GM12865 (cell line): ENCODE measurements at regions not wholly inside any gene's neighbourhood (a gene's known extent, or its start where the extent isn't known, plus 50 kb on each side); places are given as distances from the start of the nearest gene placed in this dataset.

Source experiments
- DNase-seq: peaks from one replicate; pipeline ENCODE4 v3.0.0; 2010; ENCODE audit warnings: low read depth
- H3K4me3 ChIP-seq: 2 replicates; pipeline ENCODE4 v1.5.1; 2011; ENCODE audit warnings: mild to moderate bottlenecking, low read depth, low read length, control low read depth
- CTCF ChIP-seq: IDR thresholded peaks from 2 replicates; pipeline ENCODE4 v1.5.1; 2011; ENCODE audit warnings: low read length, control low read depth, low read depth, inconsistent platforms; ENCODE audit not compliant: insufficient read depth; ENCODE audit errors: missing control alignments

GRCh38 chr3:106341586-106342162, 472.9 kb upstream of the CBLB start:
- no peak for TF ChIP-seq CTCF
- H3K4me3 ChIP-seq = no peak overlapping the region
- no peak for DNase-seq

GRCh38 chr3:106342386-106342785, 473.6 kb upstream of the CBLB start:
- DNase-seq = no peak
- H3K4me3 ChIP-seq = no peak overlapping the region
- no peak for TF ChIP-seq CTCF

- no peak for DNase-seq
- TF ChIP-seq CTCF = no peak
- no peak overlapping the region for H3K4me3 ChIP-seq
Observed at GRCh38 chr3:106343811-106344210, 475.0 kb upstream of the CBLB start.

- DNase-seq = no peak
- no peak for TF ChIP-seq CTCF
- H3K4me3 ChIP-seq = no peak overlapping the region
Observed at GRCh38 chr3:106345353-106346027, 476.7 kb upstream of the CBLB start.

- no peak for TF ChIP-seq CTCF
- H3K4me3 ChIP-seq = no peak overlapping the region
- DNase-seq = no peak
Observed at GRCh38 chr3:106347350-106347749, 478.5 kb upstream of the CBLB start.

- TF ChIP-seq CTCF = no peak
- no peak for DNase-seq
- no peak overlapping the region for H3K4me3 ChIP-seq
Observed at GRCh38 chr3:106348139-106348690, 479.4 kb upstream of the CBLB start.
